ENCODE measurements at regions not wholly inside any gene's neighbourhood (a gene's known extent, or its start where the extent isn't known, plus 50 kb on each side); places are given as distances from the start of the nearest gene placed in this dataset.
A peak's percentile ranks its signal among the peaks of the same experiment; 100 is the strongest.

DNA sequence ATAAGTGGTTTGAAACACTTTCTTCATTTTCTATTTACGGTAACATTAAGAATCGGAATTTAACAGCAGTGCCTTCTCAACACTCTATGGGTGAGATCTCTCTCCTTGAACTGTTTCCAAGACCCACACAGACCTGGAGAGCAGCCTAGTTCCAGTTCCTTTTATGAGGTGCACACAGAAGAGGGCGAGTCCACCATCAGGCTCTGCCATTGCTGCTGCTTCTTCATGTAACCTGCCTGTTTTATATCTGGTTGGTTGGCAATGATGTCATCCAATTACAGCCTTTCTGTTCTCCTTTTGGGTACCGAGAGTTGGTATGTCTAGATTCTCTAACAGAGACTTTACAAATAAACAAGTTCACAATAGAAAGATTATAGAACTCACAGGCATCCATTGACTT lies 225.7 kb downstream of the UTP18 start:
- no peak for DNase-seq (ENCODE audit: low read depth in 3 of 3, low spot score in 1 of 3)

DNA sequence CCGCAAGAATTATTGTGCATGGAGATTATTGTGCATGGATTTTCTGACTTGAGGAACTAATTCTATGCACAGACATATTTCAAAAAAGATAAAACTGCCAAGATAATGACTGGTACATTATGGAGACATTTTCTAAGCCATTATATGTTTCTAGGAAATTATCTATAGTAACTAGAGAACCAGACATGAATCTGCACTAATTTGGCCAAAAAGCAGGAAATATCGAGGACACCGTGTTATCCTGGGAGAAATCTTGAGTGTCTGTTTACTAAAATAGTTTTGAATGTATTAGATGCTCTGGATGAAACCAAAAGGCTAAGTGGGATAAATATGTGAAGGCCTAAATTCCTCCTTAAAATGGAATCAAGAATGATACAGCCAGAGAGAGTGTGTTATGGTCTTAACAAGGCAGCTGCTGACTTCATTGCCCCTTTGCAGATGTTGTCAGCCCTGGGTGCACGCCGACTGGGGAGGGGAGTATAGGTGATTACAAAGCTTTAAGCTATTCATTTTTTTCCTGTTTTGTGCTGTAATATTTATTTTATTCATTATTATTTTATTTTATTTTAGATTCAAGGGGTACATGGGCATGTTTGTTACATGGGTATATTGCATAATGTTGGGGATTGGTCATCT lies 226.7 kb downstream of the UTP18 start:
- DNase-seq (ENCODE audit: low read depth in 3 of 3, low spot score in 1 of 3) = no peak

DNA sequence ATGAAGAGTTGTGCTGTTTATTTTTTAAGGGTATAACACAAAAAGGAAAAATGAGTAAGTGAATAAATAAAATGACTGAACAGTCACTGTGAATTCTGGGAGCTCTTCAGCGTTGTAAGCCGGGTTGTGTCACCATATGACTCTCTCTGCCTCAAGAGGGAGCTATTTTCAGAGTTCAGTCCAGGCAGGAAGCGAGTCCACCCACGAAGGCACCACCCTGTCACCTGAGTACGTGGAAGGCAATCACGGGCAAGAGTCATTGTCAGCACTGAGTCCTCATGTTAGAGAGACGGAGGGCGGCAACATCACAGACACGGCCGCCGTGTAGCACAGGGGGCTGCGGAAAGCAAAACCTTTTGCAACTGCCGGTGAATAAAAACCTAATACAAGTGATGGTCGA lies 227.6 kb downstream of the UTP18 start:
- DNase-seq (ENCODE audit: low read depth in 3 of 3, low spot score in 1 of 3) = peak in 1 of 3 donors; percentile 4

DNA sequence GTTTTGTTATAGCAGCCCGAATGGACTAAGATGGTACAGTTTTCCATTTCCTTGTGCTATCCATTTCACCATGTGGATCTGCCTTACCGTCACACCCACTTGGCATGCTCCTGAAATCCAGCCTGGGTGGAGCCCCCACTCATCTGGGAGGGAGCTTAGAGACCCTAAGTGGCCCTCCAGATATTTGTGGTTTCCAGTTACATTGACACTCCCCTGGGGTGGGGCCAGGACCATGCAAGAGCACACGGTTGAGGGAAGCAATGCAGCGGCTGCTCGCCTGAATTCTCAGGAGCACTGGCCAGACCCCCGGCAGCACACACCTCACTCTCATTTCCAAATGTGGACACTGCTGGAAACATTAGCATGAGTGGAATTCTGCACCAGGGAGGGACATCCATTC lies 231.1 kb downstream of the UTP18 start:
- DNase-seq (ENCODE audit: low read depth in 3 of 3, low spot score in 1 of 3) = no peak

DNA sequence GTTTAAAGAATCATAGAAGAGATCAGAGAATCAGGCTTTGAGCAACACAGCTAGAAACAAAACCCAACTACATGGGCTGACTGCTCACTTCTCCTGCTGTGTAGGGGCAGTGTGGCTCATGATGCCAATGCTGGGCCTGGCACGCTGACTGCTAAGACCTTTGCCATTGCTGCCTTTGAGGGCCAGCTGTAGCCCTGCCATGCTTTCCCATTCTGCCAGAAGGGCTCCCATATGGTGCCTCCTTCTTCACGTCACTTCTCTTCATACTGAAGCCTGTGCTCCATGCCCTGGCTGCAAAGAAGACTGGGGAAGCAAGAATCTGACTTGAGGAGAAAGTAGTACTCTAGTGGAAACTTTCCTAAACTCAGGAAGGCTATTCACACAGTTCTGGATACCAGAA lies 232.9 kb downstream of the UTP18 start:
- no peak for DNase-seq (ENCODE audit: low read depth in 3 of 3, low spot score in 1 of 3)

DNA sequence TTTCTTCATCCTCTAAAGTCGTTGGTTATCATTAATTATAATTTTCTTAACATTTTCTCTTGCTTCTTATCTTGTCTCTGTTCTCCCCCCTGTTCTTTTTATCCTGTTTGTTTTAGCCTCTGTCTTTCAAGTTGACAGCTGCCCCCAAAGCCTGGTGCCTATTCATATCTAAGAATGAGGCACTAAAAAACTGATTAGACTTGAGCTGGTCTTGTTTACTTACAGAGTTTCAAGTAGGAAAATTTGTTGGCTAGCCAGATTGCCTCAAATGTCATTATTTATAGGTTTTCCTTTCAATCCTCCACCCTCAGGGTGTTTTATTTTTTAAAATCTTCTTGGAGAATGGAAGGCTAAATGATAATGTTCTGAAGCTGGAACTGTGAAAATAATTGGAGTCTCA lies 236.0 kb downstream of the UTP18 start:
- DNase-seq (ENCODE audit: low read depth in 3 of 3, low spot score in 1 of 3) = no peak

DNA sequence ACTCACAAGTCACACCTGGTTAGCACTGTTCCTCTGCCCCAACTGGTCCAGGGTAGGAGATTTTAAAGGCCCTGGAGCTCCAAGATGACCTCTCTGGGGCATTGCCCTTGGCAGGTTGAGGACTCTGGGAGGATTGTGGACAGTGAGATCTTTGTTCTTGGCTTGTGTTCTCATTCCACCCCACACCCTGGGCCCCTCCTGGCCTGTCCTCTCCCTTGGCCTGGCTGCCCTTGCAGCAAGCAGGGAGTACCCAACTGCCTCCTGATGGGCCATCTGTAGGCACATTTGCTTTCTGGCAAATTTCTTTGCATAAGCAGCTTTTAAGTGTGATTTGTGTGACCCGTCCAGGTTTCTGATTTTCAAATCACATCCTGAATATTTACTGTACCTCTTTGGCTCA lies 239.6 kb downstream of the UTP18 start:
- DNase-seq (ENCODE audit: low read depth in 3 of 3, low spot score in 1 of 3) = no peak

DNA sequence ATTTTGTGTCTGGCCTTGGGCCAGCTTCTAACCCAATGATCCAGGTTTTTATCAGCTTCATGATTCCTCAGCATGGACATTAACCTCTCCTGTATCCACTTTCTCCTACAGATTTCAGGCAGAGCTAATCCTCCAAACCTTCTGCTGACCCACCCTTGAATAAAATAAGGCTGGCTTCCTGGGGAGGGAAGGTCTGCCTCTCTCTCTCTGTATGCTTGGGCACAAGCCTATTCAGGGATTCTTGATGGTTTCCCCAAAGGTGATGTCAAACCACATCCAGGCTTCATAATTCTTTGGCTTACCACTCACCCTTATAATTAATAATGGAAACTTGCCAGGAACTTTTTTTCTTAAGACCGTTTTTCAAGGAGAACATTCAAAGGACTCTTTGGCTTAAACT lies 240.1 kb downstream of the UTP18 start:
- DNase-seq (ENCODE audit: low read depth in 3 of 3, low spot score in 1 of 3) = no peak

DNA sequence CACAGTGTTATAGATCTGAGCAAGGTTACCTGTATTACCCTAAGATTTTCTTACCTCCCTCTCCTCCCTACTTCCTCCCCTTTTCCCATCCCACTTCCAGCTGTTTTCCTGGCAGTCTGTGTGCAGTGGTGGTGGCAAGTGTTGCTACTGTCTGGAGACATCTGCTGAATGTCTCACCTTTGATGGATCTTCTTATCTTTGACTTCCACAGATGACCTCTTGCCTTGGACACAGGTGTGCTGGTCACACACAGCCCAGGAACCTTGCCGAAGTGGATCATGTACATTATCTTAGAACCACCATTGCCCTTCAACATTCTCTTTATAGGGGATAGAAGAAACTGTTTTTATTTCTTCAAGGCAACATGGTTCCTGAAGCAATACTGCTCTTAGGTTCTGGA lies 245.1 kb downstream of the UTP18 start:
- no peak for DNase-seq (ENCODE audit: low read depth in 3 of 3, low spot score in 1 of 3)

DNA sequence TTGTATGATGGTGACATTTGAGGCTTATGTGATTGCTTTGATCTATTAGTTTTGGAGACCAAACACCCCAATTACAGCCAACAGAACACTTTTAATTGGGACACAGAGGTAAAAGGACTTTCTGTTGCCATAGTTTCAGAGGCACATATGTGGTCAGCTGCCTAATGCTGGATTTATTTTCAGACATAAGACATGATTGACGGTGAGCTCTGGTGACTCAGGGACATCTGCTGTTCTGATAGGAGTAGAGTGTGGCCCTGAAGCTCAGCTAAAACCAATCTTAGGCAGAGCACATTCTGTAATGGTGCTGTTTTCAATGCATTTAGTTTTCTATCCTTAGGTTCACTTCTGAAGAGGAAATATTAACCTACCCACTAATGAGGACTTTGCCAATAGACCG lies 247.1 kb downstream of the UTP18 start:
- DNase-seq (ENCODE audit: low read depth in 3 of 3, low spot score in 1 of 3) = no peak

DNA sequence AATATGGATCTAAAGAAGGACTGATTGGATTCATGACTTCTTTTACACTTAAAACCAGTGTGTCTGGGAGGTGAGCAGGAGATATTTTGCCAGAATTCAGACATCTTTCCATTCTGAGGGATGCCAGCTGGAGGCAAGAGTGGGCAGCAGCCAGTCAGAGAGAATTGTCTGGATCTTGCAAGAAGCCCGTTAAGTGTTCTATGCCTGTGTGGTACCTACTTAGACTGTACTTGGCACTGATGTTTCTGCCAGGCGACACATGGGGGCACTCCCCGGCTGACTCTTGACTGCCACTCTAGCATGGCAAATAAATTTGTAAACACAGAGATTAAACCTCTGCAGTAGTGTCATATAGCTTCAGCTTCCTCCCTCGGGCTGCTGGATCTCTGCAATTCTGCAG lies 247.7 kb downstream of the UTP18 start:
- DNase-seq (ENCODE audit: low read depth in 3 of 3, low spot score in 1 of 3) = no peak

DNA sequence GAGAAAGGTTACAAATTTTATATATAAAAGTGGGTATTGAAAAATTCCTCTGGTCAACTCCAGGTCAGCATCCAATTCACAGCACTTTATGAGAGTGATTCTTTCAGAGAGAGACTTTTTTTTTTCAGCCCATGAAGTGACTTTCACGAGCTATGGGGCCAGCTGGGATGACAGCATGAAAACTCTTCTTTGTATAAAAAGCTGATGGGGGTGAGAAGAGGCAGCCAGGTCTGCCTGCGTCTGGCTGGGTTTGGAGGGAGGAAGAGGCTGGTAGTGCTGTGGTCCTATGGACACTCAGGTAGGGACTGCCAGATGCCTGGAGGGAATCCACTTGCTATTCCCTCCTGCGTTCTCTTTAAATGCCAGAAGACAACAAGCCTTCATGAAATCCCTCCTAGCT lies 250.6 kb downstream of the UTP18 start:
- no peak for DNase-seq (ENCODE audit: low read depth in 3 of 3, low spot score in 1 of 3)

DNA sequence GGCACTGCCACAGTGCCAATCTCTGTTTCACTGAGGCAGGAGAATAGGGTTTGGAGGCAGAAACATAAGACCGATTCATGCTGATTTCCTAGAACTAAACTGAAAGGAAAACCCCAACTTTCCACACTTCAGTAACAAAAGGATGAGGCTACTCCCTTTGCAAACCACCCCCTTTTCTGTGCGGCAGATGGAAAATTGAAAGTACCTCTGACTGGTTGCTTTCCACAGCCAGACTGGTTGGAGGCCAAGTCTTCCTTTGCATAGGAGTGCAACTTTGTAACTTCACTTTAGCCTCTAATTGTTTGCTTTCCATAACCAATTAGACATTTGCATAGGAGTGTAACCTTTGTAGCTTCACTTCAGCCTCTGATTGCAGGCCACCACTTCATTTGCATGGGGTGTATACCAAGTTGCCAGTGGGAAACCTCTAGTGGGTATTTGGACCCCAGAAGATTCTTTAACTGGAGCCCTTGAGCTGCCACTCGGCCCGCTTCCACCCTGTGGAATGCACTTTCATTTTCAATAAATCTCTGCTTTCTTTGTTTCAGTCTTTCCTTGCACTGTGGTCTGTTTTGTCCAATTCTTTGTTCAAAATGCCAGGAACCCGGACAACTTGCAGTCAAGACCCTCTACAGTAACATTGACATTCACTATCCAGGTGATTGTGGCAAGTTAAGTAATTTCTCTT lies 252.0 kb downstream of the UTP18 start:
- no peak for DNase-seq (ENCODE audit: low read depth in 3 of 3, low spot score in 1 of 3)

DNA sequence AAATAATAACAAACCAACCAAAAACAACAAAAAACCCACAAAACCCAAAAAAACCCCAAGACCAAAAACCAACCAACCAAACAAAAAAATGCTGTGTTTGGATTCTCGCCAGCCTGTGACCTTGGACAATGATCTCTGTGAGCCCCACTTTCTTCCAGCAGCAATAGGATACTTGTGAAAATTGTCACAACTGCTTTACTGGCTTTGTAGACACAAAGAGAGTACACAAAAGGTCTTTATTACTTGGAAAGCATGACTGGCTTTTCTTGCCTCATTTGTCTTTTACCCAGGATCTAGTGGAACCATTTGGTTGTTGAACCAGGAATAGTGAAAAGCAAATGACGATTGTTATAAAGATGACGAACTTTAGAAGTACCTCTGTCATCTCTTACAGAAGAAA lies 256.6 kb downstream of the UTP18 start:
- no peak for DNase-seq (ENCODE audit: low read depth in 3 of 3, low spot score in 1 of 3)

DNA sequence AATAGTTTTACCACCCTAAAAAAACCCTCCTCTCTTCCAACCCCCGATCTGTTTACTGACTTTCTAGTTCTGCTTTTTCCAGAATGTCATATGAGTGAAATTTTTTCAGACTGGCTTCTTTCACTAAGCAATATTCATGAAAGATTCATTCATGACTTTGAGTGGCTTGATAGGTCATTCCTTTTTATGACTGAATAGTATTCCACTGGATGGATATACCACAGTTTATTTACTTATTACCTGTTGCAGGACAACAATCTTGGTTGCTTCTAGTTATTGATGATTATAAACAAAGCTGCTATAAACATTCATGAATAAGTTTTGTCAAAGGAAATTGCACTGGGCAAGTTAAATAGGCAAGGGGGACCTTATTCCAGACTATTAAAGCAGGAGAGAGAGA lies 264.2 kb downstream of the UTP18 start:
- no peak for DNase-seq (ENCODE audit: low read depth in 3 of 3, low spot score in 1 of 3)

DNA sequence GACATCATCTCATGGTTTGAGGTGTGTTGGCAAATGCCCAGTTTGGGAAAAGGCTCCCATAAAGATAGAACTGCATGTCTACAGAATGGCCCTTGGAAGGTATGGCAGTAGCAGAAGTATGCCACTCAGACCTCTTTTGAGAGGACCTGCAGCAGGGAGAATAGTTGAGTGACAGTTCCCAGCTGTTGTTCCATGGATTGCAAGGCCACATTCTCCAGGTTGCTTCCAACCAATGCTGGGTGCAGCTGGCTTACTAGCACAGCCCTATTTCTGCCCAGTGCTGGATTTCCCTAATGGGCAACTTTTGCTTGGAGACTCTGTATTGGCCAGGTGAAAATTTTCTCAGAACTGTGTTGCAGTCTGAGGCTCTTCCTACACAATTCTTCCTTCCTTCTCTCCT lies 266.2 kb downstream of the UTP18 start:
- no peak for DNase-seq (ENCODE audit: low read depth in 3 of 3, low spot score in 1 of 3)

DNA sequence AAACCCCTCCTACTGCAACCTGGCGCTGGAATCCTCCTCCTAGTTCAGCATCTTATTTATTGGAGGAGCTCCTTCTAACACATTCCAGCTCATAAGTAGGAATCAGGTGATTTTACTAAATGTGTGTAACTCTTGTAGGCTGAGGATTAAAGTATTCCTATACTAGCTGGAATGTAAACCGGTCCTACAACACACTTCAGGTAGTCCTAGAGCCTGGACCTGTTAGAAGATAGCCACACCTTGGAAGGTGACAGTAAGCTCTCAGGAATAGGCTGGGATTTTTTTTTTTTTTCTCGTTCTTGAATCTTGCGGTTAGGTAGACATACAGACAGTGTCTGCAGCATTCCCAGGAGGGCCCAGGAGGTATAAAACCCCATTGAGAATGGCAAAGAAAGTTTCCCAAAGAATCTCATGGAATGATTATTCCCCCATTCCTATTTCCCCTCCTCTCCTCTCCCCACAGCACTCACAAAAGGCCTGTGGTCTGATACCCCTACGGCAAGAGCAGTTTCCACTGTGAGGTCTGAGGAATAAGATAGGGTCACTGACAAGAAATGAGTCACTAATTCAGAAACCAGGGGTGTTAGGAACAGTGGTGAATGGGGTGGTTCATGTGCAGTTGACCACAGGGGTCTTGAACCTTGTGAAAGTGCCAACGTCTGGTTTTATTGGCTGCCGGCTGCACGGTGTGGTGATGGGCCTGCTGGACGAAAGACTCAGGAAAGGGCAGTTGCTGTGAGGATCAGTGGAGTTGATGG lies 267.1 kb downstream of the UTP18 start:
- DNase-seq (ENCODE audit: low read depth in 3 of 3, low spot score in 1 of 3) = no peak

DNA sequence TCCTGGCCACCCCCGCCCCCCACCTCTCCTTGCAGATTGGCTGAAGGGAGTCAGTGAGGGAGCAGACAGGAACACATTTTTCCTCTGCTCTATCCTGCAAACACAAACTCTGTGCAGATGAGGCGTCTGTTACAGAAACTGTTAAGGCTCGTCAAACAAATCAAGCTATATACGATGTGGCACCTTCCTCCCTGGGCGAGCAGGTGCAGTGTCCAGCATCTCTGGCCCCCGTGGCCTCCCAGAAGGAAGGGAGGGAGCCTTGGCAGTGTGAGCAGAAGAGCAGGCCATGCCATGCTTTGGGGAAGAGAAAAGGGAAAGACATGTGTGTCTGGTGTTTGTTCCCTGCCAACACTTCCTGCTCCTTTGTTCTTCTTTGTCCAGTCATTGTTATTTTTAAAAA lies 267.8 kb downstream of the UTP18 start:
- no peak for DNase-seq (ENCODE audit: low read depth in 3 of 3, low spot score in 1 of 3)

DNA sequence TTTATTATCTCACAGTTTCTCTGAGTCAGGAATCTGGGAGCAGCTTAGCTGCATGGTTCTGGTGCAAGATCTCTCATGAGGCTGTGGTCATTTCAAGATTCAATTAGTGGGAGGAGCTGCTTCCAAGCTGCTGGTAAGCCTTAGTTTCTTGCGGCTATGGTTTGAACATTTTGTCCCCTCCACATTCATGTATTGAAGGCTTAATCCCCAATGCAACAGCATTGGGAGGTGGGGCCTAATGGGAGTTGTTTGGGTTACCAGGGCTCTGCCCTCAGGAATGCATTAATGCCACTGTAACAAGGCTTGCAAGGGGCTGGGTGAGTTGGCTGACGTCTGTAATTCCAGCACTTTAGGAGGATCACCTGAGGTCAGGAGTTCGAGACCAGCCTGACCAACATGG lies 272.9 kb downstream of the UTP18 start:
- no peak for DNase-seq (ENCODE audit: low read depth in 3 of 3, low spot score in 1 of 3)

DNA sequence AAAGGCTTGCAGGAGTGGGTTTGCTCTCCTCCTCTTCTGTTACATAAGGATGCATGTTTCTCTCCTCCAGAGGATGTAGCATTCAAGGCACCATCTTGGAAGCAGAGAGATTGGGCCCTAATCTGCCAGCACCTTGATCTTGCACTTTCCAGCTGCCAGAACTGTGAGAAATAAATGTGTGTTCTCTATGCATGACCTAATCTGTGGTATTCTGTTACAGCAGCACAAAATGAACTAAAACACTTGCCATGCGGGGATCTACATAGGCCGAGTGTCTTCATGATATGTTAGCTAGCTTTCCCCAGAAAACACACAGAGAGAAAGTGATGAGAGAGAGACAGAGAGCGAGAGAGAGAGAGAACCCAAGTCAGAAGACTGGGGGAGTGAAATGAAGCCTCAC lies 273.5 kb downstream of the UTP18 start:
- no peak for DNase-seq (ENCODE audit: low read depth in 3 of 3, low spot score in 1 of 3)

DNA sequence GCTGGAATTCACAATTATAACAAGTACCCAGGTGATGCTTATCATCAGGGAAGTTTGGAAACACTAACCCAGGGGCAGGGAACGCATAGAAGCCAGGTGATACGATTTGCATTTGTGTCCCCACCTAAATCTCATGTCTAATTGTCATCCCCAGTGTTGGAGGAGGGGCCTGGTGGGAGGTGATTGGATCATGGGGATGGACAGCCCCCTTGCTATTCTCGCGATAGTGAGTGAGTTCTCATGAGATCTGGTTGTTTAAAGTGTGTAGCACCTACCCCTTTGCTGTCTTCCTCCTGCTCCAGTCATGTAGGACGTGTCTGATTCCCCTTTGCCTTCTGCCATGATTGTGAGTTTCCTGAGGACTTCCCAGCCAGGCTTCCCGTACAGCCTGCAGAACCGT lies 276.3 kb downstream of the UTP18 start:
- no peak for DNase-seq (ENCODE audit: low read depth in 3 of 3, low spot score in 1 of 3)

DNA sequence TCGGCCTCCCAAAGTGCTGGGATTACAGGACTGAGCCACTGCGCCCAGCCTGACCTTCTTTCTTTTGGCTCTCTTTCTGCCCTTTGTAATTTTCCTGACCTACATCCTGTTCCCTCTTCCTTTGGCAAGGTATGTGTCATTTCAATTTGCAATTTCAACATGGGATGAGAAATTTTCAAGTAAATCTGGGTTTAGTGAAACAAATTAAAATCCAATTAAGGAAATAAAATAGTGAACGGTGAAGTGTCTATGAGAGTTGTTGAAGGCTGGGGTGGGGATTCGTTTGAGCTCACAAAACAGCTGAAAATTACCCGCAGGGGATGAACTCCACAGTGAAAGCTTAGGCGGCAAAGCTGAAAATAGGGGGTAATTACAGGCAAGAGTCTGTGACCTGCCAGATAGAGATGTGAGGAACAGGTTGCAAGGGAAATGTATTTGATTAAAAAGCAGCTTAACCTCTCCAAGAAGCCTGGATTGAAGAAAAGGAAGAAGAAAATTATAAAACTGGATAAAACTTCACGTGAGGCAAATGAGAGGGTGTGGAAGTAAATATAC lies 277.7 kb downstream of the UTP18 start:
- no peak for DNase-seq (ENCODE audit: low read depth in 3 of 3, low spot score in 1 of 3)

All from stimulated activated CD4-positive, alpha-beta T cell treated with anti-CD3 and anti-CD28 coated beads, TNF-alpha, amount 100 ng/mL, for 1 hour (primary cell).